OCI-LY1 (cell line): ENCODE measurements at regions not wholly inside any gene's neighbourhood (a gene's known extent, or its start where the extent isn't known, plus 50 kb on each side); places are given as distances from the start of the nearest gene placed in this dataset.
"Not testable (repeated sequence)": the region's sequence is repeated elsewhere in the genome, so short reads cannot be mapped to it uniquely, and the experiment has no call there.

ENCODE experiments used
- H2AFZ ChIP-seq: fragments of 200-600 bp; sonication (generic), shearing (Covaris generic); 2 replicates; pipeline ENCODE4 v1.6.0; 2014; ENCODE audit warnings: antibody characterized with exemption, mild to moderate bottlenecking, low read length
- H3F3A ChIP-seq: fragments of 200-600 bp; sonication (generic), shearing (Covaris generic); 2 replicates; pipeline ENCODE4 v1.6.0; 2014; ENCODE audit warnings: mild to moderate bottlenecking, antibody characterized with exemption, low read length, moderate library complexity; ENCODE audit not compliant: insufficient read depth
- H3K27ac ChIP-seq: fragments of 200-600 bp; sonication (generic); 2 replicates; pipeline ENCODE4 v1.5.1; 2014; ENCODE audit warnings: low read length, mixed run types, mild to moderate bottlenecking, low read depth; ENCODE audit not compliant: poor library complexity, severe bottlenecking
- H3K27me3 ChIP-seq: fragments of 200-600 bp; sonication (generic); 2 replicates; pipeline ENCODE4 v1.6.0; 2014; ENCODE audit warnings: antibody characterized with exemption, mild to moderate bottlenecking, low read length, moderate library complexity; ENCODE audit not compliant: insufficient read depth
- H3K36me3 ChIP-seq: fragments of 200-600 bp; sonication (generic); 2 replicates; pipeline ENCODE4 v1.6.1; 2014; ENCODE audit warnings: mild to moderate bottlenecking, antibody characterized with exemption, low read length, moderate library complexity, mixed read lengths; ENCODE audit not compliant: insufficient read depth
- H3K4me1 ChIP-seq: fragments of 200-600 bp; sonication (generic); 2 replicates; pipeline ENCODE4 v1.5.1; 2014; ENCODE audit warnings: mild to moderate bottlenecking, low read length, moderate library complexity; ENCODE audit not compliant: insufficient read depth, severe bottlenecking
- H3K4me2 ChIP-seq: fragments of 200-600 bp; sonication (generic), shearing (Covaris generic); 2 replicates; pipeline ENCODE4 v1.6.1; 2014; ENCODE audit warnings: low read length
- H3K4me3 ChIP-seq: fragments of 200-600 bp; sonication (generic); 2 replicates; pipeline ENCODE4 v1.5.1; 2014; ENCODE audit warnings: low read length, low read depth, mild to moderate bottlenecking, mixed read lengths; ENCODE audit not compliant: poor library complexity, severe bottlenecking
- H3K79me2 ChIP-seq: fragments of 200-600 bp; shearing (Covaris generic); 2 replicates; pipeline ENCODE4 v1.6.1; 2016; ENCODE audit warnings: mixed run types, low read length, mixed read lengths; ENCODE audit not compliant: insufficient read depth
- H3K9ac ChIP-seq: fragments of 200-600 bp; sonication (generic), shearing (Covaris generic); 2 replicates; pipeline ENCODE4 v1.6.1; 2014; ENCODE audit warnings: mild to moderate bottlenecking, low read length, mixed read lengths
- H3K9me2 ChIP-seq: fragments of 200-600 bp; sonication (generic), shearing (Covaris generic); 2 replicates; pipeline ENCODE4 v1.6.1; 2014; ENCODE audit warnings: low read depth, mild to moderate bottlenecking, low read length, mixed read lengths
- H3K9me3 ChIP-seq: fragments of 200-600 bp; shearing (Covaris generic); 2 replicates; pipeline ENCODE4 v1.6.1; 2014; ENCODE audit warnings: low read length, mixed read lengths
- H4K20me1 ChIP-seq: fragments of 200-600 bp; sonication (generic), shearing (Covaris generic); 2 replicates; pipeline ENCODE4 v1.6.0; 2016; ENCODE audit warnings: mild to moderate bottlenecking, low read length; ENCODE audit not compliant: insufficient read depth
- CTCF ChIP-seq: fragments of 200-600 bp; sonication (generic), shearing (Covaris generic); IDR thresholded peaks from 2 replicates; pipeline ENCODE4 v1.5.1; 2017; ENCODE audit warnings: mild to moderate bottlenecking, antibody characterized with exemption, low read length, moderate library complexity, mixed read lengths
- EZH2 ChIP-seq: fragments of 200-600 bp; sonication (generic), shearing (Covaris generic); IDR thresholded peaks from 2 replicates; pipeline ENCODE4 v1.8.0; 2017; ENCODE audit warnings: borderline replicate concordance, mixed run types, mild to moderate bottlenecking, antibody characterized with exemption, low read length, moderate library complexity, mixed read lengths

DNA sequence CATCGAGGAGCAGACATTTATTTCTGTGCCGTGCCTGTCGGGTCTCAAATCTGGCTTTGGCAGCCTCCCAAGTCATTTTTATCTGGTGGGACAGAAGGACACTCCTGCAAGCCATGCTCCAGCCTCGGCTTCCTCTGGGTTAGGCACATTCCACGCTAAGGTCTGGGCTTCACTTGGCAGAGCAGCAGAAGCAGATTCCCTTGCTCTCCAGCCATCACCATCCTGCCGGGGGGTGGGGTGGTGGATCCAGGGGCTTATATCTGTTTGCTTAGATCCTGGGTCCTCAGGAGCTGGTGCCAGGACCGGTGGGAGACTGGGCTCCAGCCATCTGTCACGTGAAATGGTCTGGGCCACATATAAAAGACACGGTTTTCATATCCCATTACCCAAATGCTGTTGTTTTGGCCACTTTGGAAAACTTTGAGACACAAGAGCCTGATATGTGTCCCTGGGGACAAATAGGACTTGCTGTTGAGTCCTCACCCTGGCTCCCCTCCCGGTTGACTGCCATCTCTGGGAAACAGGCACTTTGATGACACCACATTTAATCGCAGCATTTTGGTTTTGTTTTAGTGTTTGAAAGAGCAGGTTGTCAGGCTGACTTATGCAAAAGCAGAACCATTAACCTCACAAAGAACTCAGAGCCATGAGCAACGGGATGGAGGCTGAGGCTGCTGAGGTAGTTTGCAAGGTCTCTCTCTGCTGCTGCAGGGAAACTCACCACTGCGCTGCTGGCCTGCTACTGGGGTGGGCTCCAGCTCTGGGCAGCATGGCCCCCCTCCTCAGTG lies 69.6 kb upstream of the PRMT8 start:
- no peak for TF ChIP-seq CTCF
- no peak for TF ChIP-seq EZH2
- Histone ChIP-seq H3K4me1 (no peaks in the 10 kb centered on the region), H3F3A (no peaks in the 10 kb centered on the region), H3K9me3 (no peaks in the 10 kb centered on the region), H3K36me3 (no peaks in the 10 kb centered on the region), H3K9ac (no peak overlapping the region), H2AFZ (no peak overlapping the region), H3K4me3 (no peak overlapping the region), H3K9me2 (no peaks in the 10 kb centered on the region), H4K20me1 (no peaks in the 10 kb centered on the region), H3K27ac (no peak overlapping the region), H3K27me3 (no peaks in the 10 kb centered on the region), H3K4me2 (no peak overlapping the region), H3K79me2 (no peaks in the 10 kb centered on the region)

- not testable (repeated sequence) for H3K27me3 ChIP-seq, H4K20me1 ChIP-seq, H3K9me3 ChIP-seq, H2AFZ ChIP-seq, H3F3A ChIP-seq, H3K79me2 ChIP-seq, H3K9me2 ChIP-seq, H3K36me3 ChIP-seq, H3K4me2 ChIP-seq, H3K4me3 ChIP-seq, H3K27ac ChIP-seq, H3K9ac ChIP-seq, H3K4me1 ChIP-seq
Measured at GRCh38 chr12:3424796-3425195, 66.2 kb upstream of the PRMT8 start.

DNA sequence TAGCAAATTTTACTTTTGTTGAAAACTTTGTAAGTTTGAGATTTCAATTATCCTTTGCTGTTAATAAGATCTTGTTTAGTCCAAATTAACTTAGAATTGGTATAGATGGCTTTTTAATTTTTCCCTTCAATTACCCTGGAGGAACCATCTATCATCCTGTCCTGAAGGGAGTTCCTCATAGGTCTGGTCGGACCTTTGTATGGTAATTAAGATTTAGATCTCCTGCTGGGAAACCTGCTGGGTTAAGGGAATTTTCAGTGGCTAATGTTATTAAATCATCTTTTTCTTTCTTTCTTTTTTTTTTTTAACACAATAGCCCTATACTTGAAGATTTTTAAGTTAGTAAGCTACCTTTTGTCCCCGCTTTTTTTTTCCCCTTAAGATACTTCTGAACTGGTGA lies 63.0 kb upstream of the PRMT8 start:
- Histone ChIP-seq H3K9me3 (no peaks in the 10 kb centered on the region), H4K20me1 (no peaks in the 10 kb centered on the region), H3K27ac (no peak overlapping the region), H3K79me2 (no peaks in the 10 kb centered on the region), H2AFZ (no peak overlapping the region), H3K27me3 (no peaks in the 10 kb centered on the region), H3K4me3 (no peak overlapping the region), H3K9ac (no peak overlapping the region), H3K36me3 (no peaks in the 10 kb centered on the region), H3K9me2 (no peaks in the 10 kb centered on the region), H3K4me1 (no peaks in the 10 kb centered on the region), H3K4me2 (no peak overlapping the region), H3F3A (no peaks in the 10 kb centered on the region)
- TF ChIP-seq EZH2 = no peak
- no peak for TF ChIP-seq CTCF

DNA sequence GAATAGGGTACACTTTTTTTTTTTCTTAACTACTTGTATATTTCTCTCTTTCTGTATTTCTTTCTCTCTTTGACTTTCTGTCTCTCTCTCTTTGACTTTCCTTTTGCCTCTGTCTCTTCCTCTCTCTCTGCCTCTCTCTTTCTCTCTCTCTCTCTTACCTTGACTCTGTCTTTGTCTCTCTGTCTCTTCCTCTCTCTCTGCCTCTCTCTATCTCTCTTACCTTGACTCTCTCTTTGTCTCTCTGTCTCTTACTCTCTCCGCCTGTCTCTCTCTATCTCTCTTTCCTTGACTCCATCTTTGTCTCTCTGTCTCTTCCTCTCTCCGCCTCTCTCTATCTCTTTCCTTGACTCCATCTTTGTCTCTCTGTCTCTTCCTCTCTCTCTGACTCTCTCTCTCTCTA lies 62.4 kb upstream of the PRMT8 start:
- no peak overlapping the region for H3K4me2 ChIP-seq
- H3K4me1 ChIP-seq = no peaks in the 10 kb centered on the region
- no peaks in the 10 kb centered on the region for H3K79me2 ChIP-seq
- no peak for TF ChIP-seq EZH2
- no peak for TF ChIP-seq CTCF
- no peak overlapping the region for H3K27ac ChIP-seq
- H3K9ac ChIP-seq = no peak overlapping the region
- H3K4me3 ChIP-seq = no peak overlapping the region
- no peaks in the 10 kb centered on the region for H3K9me2 ChIP-seq
- H3K9me3 ChIP-seq = no peaks in the 10 kb centered on the region
- H3K36me3 ChIP-seq = no peaks in the 10 kb centered on the region
- no peaks in the 10 kb centered on the region for H3F3A ChIP-seq
- no peaks in the 10 kb centered on the region for H3K27me3 ChIP-seq
- no peaks in the 10 kb centered on the region for H4K20me1 ChIP-seq
- H2AFZ ChIP-seq = no peak overlapping the region

DNA sequence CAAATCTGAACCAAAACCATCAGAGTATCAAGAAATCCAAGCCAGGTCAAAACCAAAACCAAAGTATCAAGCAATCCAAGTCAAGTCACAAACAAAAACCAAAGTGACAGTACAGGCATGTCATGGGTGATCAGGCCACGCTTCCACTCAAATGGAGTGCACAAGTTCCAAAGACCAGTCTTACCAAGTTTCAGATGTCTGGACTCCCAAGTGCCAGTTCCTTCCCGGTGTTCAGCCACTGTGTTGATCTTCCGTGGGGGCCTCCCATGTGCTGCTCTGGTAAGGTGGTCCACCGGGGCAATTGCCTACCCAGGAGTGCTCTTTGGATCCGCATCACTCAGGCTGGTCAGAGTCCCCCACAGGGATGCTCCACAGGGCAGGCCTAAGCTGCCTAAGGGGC lies 61.5 kb upstream of the PRMT8 start:
- not testable (repeated sequence) for H3K27me3 ChIP-seq, H2AFZ ChIP-seq, H3K36me3 ChIP-seq, H3K27ac ChIP-seq, H3K4me2 ChIP-seq, H3K4me1 ChIP-seq, H3F3A ChIP-seq, H3K79me2 ChIP-seq, H3K9ac ChIP-seq, H3K9me3 ChIP-seq, H3K4me3 ChIP-seq, H4K20me1 ChIP-seq, H3K9me2 ChIP-seq
